Stimulated activated CD4-positive, alpha-beta T cell treated with anti-CD3 and anti-CD28 coated beads, Interleukin-15, amount 100 ng/mL, for 1 hour (primary cell): ENCODE measurements at regions not wholly inside any gene's neighbourhood (a gene's known extent, or its start where the extent isn't known, plus 50 kb on each side); places are given as distances from the start of the nearest gene placed in this dataset.
"Not testable (repeated sequence)": the region's sequence is repeated elsewhere in the genome, so short reads cannot be mapped to it uniquely, and the experiment has no call there.

Experiments used
- DNase-seq, 2 donors: peaks; one replicate each; pipeline ENCODE4 v3.0.0-alpha.2; 2020; ENCODE audit warnings: low read depth in 1 of 2, low spot score in 1 of 2

DNA sequence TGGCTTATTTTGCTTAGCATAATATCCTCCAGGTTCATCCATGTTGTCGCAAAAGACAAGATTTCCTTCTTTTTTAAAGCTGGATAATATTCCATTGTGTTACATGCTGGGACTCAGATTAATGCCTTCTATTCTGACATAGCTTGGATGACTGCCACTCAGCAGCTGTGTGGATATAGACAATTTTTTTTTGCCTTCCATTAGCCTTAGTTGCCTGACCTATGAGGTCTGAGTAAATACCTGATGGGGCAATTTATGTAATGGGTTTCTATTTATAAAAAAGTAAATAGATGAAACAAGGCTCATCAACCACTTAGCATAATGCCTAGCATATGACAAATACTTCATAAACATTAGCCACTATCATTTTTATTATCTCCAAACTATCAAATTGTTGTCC is 515.4 kb downstream of the ZNF674 start:
- DNase-seq = no peak

DNA sequence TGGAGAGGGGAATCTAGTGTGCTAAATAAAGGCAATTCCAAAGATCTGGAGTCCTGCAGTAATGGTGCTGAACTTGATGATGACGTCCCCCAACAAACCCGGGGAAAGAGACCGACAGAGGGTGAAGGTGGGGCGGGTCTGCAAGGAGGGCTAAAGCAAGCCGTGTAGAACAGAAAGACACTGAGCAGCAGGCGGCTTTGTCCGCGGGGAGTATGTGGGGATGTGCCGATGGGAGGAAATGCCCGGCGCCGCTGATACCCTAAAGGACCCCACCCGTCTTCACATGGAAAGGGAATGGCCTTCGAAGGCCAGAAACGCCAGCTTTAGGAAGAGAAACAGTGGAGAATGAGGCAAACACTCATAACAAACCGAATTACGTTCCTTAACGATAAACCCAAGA is 528.9 kb downstream of the ZNF674 start:
- DNase-seq = no peak

DNA sequence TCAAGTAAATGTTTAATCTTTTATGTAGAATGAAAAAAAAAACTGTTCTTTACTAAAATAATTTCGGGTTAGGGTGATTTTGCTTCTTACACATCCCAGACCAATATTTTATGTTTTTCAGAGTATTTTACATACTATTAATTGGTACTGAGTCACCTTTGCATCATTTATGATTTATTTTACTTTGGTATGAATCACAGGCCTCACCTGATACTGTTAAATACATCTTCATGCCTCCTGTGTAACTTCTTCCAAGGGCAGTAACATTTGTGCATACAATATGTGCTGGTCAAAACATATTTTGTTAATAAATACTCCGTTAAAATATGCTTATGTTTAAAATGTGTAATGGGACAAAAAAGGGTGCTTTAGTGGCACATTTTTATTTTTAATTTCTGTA is 529.6 kb downstream of the ZNF674 start:
- no peak for DNase-seq

DNA sequence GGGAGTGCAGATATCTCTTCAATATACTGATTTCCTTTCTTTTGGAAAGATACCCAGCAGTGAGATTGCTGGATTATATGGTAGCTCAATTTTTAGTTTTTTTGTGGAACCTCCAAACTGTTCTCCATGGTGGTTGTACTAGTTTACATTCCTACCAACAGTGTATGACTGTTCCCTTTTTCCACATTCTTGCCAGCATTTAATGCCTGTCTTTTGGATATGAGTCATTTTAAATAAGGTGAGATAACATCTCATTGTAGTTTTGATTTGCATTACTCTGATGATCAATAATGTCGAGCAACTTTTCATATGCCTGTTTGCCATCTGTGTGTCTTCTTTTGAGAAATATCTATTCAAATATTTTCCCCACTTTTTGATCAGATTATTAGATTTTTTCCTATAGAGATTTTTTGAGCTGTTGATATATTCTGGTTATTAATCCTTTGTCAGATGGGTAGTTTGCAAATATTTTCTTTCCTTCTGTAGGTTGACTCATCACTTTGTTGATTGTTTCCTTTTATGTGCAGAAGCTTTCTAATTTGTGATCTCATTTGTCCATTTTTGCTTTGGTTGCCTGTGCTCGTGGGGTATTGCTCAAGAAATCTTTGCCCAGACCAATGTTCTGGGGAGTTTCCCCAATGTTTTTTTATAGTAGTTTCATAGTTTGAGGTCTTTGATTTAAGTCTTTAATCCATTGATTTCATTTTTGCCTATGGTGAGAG is 552.7 kb downstream of the ZNF674 start:
- no peak for DNase-seq

DNA sequence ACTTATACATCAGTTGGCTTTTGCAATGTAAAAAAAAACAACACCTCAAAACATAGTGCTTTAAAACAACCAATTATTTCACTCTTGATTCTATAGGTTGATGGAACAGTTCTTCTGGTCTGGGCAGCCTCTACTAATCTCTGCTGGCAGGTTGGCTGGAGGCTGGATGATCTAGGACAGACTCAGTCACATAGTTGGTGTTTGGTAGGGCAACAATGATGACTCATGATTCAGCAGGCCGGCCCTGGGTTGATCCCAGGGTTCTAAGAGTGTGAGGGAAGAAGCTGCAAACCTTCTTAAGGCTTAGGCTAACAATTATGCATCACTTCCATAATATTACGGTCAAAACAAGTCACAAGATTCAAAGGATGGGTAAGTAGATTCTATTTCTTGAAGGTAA is 558.2 kb downstream of the ZNF674 start:
- no peak for DNase-seq

DNA sequence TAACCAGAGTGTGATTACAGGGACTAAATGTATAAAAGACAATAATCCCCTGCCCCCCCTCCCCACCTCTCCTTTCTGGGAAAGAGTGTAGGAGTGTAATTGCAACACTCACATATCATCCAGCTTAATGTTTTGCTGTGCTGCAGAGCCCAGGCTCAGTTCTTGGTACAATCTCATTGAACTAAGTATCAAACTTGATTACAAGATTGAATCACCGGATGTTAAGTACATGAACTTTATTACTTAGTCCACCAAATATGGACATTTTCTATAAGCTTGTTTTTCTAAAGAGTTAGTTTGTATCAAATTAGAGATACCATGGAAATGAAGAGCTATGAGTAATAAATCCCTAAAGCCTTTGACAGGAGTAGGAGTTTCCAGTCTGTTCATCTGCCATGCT is 559.1 kb downstream of the ZNF674 start:
- no peak for DNase-seq

DNA sequence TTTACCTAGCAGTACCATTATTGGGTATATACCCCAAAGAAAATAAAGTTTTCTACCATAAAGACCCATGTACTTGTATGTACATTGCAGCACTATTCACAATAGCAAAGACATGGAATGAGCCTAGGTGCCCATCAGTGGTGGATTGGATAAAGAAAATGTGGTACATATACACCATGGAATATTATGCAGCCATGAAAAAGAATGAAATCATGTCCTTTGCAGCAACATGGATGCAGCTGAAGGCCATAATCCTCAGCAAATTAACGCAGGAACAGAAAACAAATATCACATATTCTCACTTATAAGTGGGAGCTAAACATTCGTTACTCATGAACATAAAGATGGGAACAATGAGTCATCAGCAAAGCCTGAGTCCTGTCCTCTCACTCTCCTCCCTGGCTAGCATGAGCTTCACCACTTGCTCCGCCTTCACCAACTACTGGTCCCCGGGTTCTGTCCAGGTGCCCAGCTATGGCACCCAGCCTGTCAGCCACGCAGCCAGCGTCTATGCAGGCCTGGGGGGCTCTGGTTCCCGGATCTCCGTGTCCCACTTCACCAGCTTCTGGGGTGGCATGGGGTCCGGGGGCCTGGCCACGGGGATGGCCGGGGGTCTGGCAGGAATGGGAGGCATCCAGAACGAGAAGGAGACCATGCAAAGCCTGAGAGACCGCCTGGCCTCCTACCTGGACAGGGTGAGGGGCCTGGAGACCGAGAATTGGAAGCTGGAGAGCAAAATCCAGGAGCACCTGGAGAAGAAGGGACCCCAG is 562.1 kb downstream of the ZNF674 start:
- not testable (repeated sequence) for DNase-seq

DNA sequence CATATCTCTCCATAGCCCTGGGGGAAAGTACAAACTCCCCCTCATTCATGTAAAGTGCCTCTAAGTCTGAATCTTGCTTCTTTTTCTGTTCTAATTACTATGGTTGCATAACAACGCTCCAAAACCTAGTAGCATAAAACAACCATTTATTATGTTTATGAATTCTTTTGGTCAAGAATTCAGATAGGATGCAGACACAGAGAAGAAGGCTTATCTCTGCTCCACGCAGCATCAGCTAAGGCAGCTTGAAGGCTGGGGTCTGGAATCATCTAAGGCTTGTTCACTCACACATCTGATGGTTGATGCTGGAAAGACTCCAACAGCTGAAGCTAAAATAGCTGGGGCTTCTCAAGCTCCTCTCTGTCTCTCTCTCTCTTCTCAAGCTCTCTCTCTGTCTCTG is 564.5 kb downstream of the ZNF674 start:
- DNase-seq = no peak

DNA sequence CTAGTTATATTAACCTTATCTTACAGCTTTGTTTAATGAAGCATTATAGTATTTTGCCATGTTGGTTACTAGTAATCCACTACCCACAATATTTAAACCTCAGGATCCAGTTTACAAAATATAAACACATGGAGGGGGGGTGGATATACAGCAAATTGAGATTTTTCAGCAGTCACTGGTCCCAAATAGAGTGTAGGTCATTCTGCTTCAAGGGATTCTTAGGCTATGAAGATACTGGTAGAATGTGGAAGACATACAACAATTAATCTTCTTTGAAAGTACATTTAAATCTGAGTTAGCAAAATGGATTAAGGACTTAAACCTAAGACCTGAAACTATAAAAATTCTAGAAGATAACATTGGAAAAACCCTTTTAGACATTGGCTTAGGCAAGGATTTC is 569.6 kb downstream of the ZNF674 start:
- DNase-seq = no peak

DNA sequence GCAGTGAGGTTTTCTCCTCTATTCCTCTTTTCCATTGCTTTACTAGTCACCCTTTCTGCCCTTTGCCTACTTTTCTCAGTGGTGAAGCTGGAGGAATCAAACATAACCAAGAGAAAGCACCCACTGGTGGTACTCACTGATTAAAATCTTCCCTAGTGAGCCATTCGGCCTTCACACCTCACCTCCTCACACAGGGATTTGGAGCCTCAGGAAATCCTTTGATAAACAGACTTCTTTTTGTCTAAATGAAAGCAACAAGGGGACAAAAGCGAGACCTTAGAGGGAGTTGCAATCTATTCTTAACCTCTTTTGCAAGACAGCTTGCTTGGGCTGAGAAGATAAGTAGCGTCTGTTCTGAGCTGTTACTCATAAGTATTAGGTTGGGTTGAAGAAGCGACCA is 572.6 kb downstream of the ZNF674 start:
- DNase-seq = no peak

DNA sequence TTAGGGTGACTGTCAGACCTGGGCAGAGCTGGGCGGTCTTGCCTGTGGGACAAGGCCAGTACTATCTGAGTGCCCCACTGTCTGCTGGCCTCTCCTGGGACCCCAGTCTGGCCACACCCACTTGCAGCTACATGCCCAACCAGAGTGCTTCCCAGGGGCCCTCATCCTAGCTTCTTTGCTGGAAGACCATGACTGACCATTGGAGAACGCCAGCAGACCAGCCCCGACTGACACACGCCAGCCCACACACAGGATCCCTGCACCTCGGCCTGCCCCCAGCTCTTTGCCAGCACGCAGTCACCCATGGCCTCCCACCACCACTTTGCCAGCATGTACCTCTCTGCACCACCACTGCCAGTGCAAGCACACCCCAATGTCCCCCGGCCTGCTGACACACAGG is 585.7 kb downstream of the ZNF674 start:
- DNase-seq = no peak

DNA sequence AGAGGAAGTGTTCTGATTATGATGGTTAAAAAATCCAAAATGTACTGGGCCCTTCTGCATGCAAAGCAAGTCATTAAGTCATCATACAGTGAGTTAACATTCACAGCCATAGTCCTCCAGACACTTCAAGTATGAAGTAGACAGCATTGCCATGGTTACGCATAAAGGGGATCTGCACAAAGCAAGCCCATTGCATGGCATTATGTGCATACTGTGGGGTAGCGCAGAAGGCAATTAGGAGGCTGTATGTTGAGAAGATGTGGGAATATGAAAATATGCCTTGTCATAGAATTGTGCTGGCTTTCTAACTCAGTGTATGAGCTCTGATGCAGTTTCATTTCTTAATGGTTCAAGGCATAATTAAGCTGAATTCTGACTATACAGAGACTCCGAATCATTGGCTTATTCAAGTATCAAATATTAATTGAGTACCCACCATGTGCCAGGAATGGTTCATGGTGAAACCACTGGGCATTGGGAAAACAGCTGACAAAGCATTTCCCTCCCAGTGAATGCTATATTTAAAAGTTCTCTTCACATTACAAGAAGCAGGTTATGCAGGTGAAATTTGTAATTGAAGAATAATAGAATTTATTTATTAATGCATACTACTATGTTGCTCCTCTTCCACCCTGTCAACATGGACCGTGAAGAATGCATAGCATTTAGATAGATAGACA is 588.9 kb downstream of the ZNF674 start:
- no peak for DNase-seq

DNA sequence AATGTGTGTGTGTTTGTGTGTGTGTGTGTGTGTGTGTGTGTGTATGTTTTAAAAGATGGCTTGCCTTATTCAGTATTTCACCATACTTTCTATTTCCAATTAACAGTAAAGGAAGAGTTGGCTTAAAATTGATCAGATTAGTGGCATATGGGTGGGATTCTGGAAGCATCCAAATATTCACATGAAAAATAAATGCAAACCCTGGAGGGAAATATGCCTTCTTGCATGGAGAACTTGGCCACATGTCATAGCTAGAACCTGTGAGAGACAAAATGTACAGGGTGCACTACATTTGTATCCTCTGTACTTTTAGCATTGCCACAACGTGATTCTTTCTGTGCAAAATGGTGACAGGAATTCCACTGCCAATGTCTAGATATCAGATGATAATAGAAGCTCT is 589.6 kb downstream of the ZNF674 start:
- DNase-seq = no peak

DNA sequence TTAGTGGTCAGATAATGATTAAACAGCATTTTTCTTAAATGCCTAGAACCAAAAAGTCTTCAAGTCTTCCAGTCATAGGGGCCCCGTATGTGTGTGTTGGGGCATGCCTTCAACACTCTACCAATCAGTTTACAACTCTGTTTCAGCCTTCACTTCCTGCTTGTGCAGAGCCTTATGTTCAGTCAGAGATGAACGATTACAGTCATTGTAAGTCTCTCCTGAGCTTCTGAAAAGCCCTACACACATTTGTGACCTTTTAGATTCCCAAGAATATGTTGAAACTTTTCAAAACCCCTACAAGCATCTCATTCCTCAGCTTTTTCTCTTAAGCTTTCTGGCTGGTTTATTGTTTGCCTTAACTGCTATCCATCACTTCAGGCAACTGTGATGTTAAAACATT is 591.2 kb downstream of the ZNF674 start:
- DNase-seq = no peak

DNA sequence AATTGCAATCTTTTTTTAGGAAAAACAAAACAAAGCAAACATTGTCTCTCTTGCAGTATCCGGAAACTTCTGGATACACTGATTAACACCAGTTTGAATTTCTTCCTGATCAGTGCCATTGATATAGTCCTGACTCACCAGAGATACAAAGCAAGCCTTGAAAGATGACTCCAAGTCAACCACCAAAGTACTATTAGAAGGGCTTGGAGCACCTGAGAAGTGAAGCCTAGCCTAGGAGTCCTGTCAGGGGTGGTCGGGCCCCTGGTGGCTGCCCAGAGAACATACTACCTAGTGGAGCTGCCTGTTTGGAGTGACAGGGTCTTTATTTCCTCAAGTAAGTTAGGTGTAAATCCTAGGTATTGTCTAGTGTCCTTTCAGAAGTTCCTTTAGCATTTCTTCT is 593.2 kb downstream of the ZNF674 start:
- no peak for DNase-seq

DNA sequence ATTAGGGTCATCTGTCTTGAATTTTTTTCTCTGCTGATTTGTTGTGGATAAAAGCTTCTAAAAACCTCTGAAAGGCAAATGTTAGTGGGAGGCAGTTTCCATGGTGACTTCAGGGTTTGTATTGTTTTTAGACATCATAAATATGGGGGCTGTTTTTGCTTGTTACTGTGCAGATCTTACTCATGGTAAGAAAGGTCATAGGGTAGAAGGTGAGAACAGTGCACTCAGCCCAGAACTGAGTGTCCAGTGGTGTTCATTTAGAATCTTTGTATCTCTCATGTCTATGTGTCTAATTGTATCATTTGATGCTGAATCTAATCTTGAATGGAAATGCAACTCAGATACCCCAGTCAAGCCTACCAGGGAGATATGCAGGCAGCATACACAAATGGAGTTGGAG is 609.8 kb downstream of the ZNF674 start:
- no peak for DNase-seq

DNA sequence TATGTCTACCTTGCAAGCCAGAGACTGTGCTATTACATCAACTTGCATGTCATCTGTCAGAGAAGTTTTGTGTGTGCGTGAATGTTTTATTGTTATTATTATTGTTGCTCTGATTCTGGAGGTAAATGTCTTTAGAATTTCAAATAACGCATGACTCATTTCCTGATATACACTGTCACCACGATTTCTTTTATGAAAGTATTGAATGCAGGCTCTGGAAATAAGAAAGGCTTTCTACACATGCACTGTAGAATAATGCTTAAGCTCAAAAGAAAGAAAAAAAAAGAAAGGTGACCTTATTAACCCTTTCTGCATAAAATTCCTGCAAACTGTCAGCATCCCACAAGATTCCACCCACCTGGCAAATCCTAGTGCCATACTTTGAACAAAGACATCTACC is 632.9 kb downstream of the ZNF674 start:
- no peak for DNase-seq

DNA sequence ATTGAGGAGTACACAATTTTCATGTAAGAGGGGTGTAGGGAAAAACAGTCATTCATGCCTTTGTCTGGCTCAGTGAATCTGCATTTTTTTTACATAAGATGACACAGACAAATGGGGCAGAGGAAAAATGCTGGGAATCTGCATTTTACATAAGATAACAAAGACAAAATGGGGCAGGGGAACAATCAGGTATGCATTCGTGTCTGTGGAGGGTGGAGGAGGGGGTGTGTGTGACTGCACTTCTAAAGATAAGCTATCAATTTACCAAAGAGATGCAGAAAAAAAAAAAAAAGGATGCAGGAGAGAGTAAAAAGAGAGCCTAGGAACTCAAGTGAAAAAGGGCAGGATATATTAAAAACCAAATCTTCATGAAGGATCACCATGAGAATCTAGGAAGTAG is 637.4 kb downstream of the ZNF674 start:
- DNase-seq = no peak

DNA sequence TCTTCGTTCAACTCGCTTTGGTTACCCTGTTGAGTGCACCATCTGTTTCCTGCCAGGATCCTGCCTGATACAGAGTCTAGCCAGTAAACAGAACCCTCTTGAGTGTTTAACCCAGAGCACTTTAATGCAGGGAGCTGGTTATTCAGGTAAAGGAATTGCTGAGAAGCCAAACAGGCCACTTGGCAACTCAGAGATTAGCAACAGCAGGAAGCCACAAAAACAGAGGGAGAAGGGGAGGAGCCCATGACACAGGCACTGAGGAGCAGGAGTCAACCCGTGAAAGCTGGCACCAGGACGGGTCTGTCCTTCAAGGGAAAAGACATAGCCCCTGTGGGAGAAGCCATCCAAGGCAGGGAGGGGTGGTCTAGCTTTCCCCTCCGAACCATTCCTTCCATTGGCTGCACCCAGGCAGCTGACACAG is 641.4 kb downstream of the ZNF674 start:
- no peak for DNase-seq

DNA sequence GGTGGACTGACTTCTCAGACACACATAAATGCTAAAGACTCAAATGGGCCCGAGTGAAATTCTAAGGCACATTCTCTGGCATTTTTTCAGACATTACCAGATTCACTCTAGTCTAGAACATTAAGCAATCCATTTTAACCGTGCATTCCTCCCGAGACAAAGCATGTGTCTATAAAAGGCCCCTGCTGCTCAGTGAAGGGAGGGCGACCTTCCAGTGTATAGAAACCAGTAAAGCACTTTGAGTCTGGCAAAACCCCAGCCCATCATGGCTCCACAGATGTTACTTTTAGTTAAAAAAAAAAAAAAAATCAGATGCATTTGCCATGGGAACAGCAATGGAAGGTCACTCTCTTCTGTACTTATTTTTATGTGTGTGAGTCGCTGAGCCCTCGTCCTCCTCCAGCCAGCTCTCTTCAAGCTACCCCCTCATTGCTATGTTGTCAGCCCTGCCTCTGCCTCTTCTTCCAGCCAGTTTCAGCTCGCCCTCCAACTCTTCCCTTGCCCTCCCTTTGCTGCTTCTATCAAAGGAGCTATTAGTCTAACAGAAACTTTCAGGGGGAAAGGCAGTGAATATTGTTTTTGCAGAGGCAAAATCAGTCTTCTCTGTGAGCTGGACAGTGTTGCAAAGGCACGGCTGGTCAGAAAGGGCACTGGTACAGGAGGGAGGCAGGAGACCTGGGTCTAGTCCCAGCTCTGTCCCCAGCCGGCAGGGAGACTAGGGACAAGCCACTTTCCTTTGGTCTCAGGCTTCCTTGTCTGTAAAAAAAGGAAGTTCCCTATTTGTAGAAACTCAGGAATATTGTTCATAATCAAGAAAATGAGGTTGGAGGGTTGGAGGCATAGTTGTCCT is 644.2 kb downstream of the ZNF674 start:
- DNase-seq = no peak

DNA sequence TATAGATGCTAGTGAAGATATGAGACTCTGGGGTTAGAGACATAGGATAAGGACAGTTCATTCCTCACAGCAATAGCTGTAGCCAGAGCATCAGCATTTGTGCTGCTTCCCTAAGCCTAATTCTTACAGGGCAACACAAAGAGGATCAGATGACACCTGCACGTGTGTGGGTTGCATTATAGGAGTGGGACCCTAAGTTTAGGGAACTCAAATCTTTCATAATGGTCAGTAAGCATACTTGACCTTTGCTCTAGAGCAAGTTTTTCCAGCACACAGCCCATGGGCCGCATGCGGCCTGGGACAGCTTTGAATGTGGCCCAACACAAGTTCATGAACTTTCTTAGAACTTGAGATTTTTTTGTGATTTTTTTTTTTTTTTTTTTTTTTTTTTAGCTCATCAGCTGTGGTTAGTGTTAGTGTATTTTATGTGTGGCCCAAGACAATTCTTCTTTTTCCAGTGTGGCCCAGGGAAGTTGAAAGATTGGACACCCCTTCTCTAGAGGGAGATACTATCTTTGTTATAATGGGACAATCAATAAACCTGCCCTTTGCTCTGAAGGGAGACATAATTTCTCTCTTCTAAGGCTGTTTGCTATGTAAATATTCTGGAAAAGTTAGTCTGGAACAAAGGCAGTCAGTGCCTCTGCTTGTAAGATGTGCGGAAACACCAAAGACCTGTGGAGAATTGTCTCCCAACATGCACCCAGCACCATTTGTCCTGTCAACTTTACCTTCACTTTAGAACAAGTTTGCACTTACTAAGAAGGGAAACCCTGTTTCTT is 650.2 kb downstream of the ZNF674 start:
- DNase-seq = no peak
